Activated naive CD4-positive, alpha-beta T cell treated with anti-CD3 and anti-CD28 coated beads, Interleukin-2, amount 50 U/mL, for 16 hours (primary cell): ENCODE measurements at regions not wholly inside any gene's neighbourhood (a gene's known extent, or its start where the extent isn't known, plus 50 kb on each side); places are given as distances from the start of the nearest gene placed in this dataset.
"Not testable (repeated sequence)": the region's sequence is repeated elsewhere in the genome, so short reads cannot be mapped to it uniquely, and the experiment has no call there.

Experiments used
- DNase-seq: peaks from one replicate; pipeline ENCODE4 v3.0.0-alpha.2; 2020

DNA sequence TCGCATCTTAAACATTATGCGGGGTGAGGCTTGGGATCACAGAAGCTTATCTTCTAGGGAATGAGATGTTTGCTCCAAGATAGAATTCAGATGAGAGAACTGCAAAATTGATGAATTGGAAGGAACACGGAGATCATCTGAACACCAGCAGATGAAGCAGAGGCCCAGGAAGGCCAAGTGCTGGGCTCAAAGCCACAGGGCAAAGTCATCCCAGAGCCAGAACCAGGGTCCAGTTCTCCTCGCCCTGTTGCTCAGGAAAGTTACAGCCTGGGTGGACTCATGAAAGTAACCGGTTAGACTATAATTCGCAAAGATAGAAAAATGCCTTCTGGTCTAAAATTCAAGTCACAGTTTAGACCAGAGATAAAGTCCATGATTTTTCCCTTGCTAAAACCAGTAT, 456.1 kb upstream of the ID2 start:
- DNase-seq: no peak

DNA sequence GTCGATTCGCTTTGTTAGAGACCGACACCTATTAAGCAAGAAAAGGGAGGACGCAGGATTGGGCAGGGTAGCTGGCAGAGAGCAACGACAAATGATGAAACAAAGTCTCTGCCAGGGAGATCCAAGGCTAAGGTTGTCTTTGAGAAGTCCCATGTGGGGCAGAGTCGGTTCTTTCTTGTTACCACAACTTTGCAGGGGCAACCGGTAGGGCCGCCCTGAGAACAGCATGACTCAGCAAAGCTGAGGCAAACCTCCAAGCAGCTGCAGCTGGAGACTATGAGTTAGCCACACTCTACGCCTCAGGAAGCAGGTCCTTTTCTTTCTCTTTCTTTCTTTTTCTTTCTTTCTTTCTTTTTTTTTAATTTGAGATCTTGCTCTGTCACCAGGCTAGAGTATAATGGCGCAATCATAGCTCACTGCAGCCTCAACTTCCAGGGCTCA, 452.3 kb upstream of the ID2 start:
- DNase-seq: peak; percentile 37

- DNase-seq: no peak
Observed at GRCh38 chr2:8230466-8230865, 451.4 kb upstream of the ID2 start.

DNA sequence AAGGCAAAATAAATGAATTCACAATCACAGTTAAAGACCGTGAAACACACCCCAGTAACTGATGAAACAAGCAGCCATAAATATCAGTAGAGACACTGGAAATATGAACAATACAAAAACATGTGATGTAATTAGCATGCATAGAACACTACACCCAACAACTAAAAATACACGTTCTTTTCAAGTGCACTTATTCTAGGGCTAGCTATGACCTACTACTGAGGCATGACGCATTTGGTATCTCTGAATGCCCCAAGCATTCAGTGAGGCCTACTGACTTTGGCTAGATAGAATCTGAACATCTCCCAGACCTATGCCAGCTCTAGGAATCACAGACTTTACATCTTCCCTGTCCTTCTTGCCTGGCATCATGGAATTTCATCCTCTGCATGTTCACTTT, 450.0 kb upstream of the ID2 start:
- DNase-seq: no peak

DNA sequence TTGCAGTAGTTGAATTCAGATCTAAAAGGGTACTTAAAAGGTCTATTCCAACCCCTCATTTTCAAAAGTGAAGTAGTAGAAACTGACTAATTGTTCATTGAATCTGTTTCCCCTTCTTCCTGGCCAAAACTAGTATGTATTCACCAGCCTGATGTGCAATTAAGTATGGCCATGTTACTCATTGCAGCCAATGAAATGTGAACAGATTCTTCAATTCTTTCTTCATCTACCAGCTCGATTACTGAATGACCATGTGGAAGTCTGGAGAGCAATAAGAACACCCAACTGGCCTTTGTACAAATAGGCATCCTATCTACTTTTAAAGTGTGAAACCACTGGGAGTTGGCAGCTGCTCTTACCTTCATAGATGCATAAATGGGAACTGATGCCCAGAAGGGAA, 449.0 kb upstream of the ID2 start:
- DNase-seq: no peak

DNA sequence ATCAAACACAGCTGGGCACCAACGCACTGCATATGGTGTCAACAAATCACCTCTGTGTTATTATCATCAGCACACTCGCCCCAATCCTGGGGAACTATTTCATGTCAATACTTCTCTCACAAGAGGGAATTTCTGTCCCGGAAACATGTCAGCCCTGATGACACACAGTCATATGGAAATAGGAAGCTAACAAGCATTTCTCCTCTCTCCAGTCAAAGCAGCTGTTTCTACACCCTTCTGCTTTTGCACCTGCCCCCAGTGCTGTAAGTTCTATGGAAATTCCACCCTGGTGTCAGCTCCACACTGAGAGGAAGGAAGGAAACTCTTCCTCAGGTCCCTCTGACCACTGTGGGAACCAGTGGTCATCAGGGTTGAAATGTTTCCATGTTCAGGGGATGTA, 447.6 kb upstream of the ID2 start:
- DNase-seq: no peak

GRCh38 chr2:8234757-8235374, 447.0 kb upstream of the ID2 start:
- no peak for DNase-seq

- no peak for DNase-seq
Observed at GRCh38 chr2:8235419-8235818, 446.4 kb upstream of the ID2 start.

- no peak for DNase-seq
Observed at GRCh38 chr2:8236391-8236790, 445.5 kb upstream of the ID2 start.

DNA sequence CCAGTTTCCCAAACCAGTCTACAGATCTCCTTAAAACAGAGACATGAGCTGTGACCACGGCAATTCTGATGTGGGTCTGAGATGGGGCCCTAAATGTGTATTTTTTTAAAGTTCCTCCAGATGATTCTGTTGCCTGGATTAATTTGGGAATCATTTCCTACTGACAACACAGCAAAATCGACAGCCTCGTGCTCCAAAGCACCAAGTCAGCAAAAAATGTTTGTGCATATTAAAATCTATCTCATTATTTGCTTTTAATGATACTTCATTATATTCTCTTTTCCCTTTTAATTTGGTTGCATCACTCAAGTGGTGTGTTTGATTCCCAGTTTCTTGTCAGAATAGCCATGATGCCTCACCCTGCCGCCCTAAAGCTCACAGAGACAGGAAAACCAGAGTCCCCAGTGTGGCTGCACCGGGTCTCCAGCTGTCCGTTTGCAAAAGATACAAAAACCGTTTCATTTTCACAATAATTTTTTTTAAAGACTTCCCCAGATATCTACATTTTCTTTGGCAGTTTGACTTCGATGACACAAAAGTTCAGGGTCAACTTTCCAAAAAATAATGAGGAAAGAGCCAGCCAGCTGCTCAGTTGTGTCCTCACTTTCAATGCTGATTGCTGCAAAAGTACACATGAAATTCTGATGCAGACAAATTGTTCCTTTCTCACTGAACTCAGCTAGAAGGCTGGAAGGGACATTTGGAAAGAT, 443.2 kb upstream of the ID2 start:
- no peak for DNase-seq

GRCh38 chr2:8239531-8240088, 442.2 kb upstream of the ID2 start:
- DNase-seq: no peak

GRCh38 chr2:8241317-8241716, 440.5 kb upstream of the ID2 start:
- DNase-seq: no peak

GRCh38 chr2:8242739-8243138, 439.1 kb upstream of the ID2 start:
- DNase-seq: no peak

GRCh38 chr2:8243748-8244400, 438.0 kb upstream of the ID2 start:
- no peak for DNase-seq

DNA sequence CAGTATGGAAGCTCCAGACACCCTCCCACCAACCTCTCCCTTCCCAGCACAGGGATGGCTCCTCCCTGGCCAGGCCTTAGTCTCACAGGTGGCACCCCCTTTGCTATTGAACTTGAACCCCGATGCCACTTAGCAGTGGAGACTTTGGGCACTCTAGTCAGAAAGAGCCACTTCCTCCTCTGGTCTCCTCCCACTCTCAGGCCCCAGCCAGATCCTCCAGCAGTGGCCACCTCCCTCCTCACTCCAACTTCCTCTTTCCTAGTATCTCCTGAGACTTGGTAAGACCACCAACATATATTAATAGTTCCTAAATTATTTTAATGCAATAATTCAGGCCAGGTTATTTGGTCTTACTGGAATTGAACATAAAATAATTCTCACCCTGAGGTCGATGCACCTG, 437.2 kb upstream of the ID2 start:
- no peak for DNase-seq

- DNase-seq: no peak
Observed at GRCh38 chr2:8246137-8246536, 435.7 kb upstream of the ID2 start.

GRCh38 chr2:8247905-8248622, 433.8 kb upstream of the ID2 start:
- no peak for DNase-seq

DNA sequence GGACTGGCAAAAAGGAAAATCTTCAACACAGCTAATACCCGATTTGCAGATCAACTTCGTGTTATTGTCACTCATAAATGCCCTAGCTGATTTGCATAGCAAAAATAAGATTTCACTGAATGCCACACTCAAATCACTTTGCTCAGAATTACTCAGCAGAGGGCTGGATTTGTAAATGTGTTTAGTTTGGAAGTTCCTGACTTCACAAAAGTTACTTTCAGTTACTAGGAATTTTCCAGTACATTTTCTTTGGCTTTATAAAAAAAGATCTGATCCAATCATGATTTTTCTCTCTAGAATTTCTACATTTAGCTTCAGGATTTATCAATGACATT, 433.3 kb upstream of the ID2 start:
- no peak for DNase-seq

GRCh38 chr2:8249141-8249540, 432.7 kb upstream of the ID2 start:
- no peak for DNase-seq

GRCh38 chr2:8249769-8250168, 432.1 kb upstream of the ID2 start:
- no peak for DNase-seq

DNA sequence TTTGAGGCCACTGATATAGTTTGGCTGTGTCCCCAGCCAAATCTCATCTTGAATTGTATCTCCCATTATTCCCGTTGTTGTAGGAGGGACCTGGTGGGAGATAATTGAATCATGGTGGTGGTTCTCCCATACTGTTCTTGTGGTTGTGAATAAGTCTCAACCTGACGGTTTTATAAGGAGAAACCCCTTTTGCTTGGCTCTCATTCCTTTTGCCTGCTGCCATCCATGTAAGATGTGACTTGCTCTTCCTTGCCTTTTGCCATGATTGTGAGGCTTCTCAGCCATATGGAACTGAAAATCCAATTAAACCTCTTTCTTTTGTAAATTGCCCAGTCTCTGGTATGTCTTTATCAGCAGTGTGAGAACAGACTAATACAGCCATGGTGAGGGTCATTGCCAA, 431.6 kb upstream of the ID2 start:
- not testable (repeated sequence) for DNase-seq

DNA sequence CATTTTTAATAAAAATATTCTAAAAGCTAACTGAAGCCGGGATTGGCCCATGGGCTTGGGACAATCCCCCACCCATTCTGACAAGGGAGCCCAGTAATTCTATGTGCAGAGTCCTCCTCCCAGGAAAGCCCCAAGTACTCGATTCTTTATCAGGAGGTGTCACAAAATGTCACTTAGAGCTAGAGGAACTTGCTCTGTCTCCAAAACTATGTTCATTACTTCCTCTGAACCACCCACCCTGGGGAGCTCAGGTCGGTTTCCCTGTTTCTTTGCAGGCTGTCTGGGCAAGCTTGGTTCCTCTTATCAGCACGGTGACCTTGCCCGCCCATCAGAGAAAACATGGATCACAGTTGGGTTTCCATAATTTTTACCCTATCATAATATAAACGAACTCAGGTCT, 430.6 kb upstream of the ID2 start:
- no peak for DNase-seq

GRCh38 chr2:8251856-8252255, 430.0 kb upstream of the ID2 start:
- no peak for DNase-seq
